LHCN-M2 (cell line): ENCODE measurements at regions not wholly inside any gene's neighbourhood (a gene's known extent, or its start where the extent isn't known, plus 50 kb on each side); places are given as distances from the start of the nearest gene placed in this dataset.

Experiments
- DNase-seq: peaks from one replicate; pipeline ENCODE4 v3.0.0-alpha.2; 2012; ENCODE audit warnings: low read depth

DNA sequence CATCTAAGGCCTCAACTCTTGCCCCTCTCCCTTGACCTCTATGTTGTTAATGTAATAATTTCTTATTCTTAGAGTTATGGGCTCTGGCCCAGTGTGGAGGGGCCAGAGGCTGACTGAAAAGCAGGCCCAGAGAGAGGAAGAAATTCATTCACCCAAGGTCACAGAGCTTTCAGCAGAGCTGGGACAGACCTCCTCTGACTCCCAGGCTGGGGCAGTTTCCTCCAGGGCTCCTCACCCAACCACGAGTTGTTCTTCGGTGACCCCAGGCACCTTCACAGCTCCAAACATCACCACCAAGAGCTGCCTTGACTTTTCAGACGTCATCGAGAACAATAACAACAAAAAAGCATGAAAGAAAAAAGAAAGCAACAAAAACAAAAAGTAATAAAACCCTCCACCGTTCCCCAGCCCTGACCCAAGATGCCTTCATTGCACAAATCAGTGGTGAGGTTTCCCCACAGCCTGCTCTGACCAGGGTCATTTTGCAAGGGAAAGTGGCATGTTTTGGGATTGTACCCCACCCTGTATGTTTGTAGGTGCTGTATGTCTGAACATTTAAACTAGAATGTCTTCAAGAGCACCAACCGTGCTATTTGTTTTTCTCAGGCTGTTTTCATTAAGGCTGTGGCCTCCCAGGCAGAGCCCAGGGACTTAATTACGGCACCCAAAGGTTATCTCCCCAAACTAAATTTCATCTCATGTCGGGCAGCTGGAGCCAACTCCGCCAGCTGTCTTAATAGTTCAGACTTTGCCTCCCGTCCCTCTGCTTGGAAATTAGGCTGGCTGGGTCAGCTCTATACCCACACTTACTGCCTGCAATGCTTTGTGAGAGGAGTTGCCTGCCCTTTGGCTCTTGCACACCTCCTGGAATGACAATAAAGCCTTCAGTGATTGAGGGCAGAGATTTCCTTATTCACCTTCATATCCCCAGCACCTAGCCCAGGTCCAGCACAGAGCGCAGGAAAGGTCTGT is 173.8 kb downstream of the RPLP1 start:
- DNase-seq, result no peak

DNA sequence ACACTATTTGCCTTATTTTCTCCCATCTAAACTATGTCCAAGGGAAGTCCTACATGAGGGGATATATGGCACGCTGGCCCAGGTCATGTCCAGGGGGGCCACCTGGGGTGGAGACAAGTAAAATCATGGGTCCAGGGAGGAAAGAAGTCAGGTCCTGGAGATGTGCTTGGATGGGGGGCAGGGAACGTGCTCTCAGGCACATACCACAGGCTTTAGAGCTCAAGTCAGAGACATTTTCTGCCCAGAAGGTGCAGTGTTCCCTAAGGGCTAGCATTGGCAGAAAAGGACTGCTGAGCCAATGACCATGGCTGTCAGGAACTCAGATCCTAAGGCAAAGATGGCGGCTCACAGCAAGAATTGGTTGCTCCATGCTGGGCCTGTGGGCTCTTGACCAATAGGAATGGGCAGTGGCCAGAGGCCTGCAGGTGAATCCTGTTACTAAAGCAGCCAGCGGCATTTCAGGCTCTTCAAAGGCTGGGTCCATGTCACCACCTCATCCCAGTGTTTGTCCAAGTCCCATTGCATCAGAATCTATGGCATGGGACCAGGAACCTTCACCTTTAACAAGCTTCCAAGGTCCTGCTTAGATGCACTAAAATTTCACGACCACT is 175.0 kb downstream of the RPLP1 start:
- DNase-seq, result no peak

DNA sequence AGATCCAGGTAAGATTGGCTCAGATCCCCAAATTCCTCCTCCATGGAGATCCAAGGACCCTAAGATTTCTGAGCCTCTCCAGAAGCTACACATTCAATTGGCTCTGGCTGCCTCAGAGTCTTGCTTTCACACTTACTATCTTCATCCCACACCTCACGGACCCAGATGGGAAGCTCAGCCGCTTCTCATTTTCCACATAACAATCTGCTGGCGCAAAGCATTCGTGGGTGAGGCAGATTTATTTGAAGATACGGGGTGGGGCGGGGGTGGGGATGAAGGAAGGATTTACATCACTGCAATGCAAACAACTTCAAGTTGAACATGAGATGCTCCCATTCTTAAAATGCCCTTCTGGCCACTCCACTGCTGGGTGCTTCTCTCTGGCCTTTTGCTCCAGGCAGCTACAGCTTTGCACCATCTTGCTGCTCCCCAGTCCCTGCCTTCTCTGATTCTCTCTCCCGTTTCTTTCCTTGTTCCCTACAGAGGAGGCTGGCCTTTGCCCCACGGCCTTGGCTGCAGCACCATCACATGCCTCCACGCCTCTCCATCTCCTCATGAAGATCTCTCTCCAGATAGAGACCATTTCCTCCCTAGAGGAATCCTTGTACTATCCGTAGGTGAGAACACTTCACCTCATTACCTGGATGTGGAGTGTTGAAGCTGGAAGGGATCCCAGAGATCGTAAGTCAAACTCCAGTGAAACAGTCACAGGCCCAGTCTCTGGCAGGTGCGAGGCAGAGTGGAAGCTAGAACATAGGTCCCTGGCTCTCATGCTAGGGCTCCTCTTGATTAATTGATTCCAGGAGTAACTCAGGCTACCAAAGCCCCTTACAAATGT is 175.9 kb downstream of the RPLP1 start:
- DNase-seq, result no peak

DNA sequence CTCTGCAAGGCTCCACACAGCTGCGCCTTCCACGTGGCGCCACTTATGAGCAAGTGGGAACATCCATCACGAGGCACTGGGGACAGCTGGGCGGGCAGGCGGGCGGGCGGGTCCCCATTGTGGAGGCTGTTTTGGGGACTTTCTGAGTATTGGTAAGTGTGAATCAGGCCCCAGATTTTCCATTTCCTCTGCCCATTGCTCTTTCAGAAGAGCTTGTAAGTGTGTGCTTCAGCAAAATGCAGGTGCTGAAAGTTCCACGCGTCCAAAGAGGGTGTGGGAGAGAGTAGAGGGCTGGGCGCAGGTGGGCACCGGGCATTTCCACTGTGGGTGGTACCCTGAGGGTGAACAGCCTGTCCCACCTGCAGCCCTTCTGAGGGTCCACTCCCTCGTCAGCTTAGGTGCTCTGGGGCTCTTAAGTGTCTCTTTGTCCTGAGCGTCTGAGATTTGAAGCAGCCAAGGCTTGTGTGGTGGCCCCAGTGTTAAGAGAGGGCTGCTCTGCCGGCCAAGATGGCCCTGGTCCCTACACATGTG is 177.1 kb downstream of the RPLP1 start:
- no peak for DNase-seq

DNA sequence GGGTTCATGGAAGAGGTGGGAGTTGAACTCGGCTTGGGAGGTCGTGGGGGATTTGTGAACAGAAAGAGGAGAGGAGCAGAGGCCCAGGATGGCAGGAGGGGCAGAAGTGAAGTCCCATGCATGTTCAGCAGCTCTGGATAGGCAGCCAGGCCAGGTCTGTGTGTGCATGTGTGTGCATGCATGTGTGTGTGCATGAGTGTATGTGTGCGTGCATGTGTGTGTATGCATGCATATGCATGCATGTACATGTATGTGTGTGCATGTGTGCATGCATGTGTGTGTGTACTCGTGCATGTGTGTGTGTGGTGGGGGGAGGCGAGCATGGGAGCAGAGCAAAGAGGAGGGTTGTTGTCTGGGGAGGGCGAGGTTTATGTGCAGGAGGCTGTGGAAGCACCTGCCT is 178.4 kb downstream of the RPLP1 start:
- no peak for DNase-seq

DNA sequence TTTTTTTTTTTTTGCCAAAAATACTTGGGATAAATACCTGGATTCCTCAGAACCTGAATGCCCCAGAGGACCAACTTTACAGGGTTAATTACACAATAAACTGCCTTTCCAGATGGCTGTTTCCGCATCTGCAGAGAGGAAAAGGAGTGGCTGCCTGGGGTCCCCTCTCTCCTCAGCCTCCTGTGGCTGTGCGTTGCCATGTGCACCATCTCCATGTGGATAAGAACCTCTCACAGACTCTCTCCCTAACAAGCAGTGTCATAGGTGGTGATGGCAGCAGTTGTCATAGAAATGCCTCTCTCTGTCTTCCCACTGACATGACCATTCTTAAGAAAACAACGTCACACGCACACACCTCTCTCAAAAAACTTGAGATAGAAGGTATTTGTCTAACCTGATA is 179.4 kb downstream of the RPLP1 start:
- no peak for DNase-seq

DNA sequence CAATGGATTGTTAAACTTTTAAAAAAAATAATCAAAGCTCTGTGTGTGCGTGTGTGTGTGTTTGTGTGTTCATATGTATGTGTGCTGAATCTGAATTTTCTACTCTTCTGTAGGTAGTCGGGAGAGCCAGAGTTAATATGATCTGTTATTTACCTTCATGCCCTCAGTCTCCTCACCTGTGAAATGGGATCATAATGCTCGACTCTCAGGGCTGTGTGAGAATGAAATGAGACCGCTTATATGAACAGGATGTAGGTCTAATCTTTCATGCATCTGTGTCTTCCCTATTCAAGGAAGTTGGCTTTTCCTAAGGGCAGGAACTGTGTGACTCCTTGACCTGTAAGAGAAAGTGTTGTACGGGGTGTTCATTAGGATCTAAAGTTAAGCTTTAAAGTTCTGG is 182.2 kb downstream of the RPLP1 start:
- DNase-seq, result no peak

DNA sequence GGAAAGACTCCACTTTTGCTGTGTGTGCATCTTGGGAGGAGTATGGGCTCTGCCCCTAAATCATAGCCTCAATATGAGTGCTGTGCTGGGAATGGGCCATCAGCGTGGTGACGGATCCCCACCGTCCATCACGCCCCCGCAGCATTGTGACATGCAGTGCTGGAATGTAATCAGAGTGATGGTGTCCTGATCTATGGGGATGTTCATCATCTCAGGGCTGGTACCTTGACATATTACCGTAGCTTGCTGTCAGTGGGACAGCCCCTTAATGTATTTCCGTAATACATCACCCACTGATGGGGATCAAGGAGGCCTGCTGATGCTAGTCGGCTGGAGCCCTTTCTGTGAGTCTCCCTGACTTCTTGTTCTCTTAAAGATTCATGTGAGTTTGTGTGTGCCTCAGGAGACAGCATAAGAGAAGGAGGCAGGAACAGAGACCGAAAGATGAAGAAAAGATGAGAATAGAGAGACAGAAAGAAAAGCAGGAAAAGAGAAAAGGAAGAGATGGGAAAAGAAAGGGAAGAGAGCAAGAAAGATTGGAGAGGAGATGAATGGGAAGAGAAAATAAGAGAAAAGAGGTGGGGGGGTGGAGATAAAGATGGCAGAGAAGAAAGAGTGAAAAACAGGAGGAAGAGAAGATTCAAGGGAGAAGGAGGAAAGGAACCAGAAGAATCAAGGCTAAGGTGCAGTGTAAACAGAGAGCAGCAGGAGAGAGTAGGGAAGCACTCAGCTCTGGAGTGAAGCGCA is 183.7 kb downstream of the RPLP1 start:
- no peak for DNase-seq

DNA sequence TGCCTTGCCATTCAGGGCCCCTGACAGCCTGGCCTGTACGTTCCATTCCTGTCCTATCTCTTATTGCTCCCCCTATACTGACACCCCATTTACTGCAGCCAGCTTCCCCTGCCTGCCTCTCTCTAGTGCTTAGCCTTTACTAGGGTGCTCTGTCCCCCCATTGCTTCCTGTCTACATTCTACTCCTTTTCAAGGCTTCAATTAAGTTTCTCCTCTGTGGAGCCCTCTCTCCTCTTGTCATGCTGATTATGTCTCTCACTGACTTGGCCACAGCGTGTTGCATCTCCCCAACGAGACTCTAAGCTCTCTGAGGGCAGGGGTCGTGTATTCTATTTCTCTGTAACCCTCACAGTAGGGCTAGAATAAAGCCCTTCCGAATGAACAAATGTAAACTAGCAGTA is 185.2 kb downstream of the RPLP1 start:
- no peak for DNase-seq

DNA sequence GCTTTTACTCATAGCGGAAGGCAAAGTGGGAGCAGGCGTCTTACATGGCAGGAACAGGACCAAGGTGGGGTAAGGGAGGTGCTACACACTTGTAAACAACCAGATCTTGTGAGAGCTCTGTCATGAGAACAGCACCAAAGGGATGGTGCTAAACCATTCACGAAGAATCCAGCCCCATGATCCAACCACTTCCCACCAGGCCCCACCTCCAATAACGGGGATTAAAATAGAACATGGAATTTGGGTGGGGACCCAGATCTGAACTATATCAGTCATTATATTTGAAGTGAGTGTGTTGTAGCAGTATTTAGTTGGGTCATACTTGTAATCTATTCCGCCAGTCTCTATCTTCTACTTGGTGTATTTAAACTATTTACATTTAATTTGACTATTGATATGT is 190.9 kb downstream of the RPLP1 start:
- DNase-seq, result no peak

DNA sequence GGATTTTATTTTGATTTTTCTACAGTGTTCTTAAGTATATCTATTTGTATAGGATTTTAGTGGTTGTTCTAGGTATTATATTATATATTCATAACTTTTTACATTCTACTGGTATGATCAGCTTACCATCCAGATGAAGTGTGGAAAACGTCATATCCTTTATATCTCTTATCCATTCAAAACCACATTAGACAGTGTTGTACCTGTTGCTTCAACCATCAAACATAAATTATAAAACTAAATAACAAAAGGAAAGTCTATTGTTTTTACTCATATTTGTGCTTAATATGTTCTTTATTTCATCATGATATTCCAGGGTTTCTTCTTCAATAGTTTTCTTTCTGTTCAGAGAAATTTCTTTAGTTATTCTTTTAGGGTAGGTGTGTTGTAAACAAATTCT is 191.4 kb downstream of the RPLP1 start:
- DNase-seq, result no peak

DNA sequence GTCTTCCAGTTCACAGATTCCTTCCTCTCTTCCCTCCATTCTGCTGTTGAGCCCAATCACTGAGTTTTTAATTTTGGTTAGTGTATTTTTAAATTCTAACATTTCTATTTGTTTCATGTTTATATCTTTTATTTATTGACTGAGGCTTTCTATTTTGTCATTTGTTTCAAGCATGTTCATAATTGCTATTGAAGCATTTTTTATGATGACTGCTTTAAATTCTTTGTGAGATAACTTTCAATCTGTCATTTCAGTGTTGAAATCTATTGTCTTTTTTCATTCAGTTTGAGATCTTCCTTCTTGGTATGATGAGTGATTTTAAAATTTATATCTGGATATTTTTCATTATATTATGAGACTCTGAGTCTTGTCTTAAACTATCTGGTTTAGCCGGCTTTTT is 192.3 kb downstream of the RPLP1 start:
- DNase-seq, result no peak

DNA sequence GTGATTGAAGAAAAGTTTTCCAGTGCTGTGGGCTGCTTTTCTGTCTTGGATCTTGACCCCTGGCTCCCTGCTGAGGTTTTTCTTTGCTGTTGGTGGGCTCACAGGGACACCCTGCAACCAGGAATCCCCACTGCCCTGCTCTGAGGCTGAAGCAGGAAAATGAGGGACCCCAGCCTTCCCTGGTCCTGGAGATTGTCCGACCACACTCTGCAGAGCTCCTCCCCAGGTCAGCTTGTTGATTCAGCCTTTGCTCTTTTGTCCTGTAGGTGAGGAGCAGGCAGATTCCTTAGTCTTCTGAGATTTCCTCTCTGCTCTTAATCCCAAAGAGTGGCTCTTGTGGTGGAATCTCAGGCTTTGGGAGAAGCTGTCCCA is 194.5 kb downstream of the RPLP1 start:
- no peak for DNase-seq

DNA sequence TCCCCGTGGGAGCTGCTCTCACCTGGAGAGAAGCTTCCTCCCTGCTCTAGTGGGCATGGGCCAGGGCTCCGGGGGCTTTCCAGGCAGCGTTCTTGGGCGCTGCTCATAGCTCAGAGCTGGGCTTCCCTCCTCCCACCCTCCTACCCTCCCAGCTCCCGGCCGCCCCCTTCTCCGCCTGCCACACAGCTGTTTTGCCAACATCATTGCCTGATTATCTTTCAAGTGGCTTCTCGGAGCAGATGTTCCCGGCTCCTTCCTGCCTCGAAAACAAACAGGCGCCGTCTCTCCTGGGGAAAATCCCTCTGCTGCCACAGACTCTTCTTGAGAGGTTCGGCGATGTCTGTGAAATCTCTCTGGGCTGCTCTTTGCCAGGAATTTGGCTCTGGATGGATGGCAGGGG is 195.6 kb downstream of the RPLP1 start:
- peak; percentile 2 for DNase-seq

DNA sequence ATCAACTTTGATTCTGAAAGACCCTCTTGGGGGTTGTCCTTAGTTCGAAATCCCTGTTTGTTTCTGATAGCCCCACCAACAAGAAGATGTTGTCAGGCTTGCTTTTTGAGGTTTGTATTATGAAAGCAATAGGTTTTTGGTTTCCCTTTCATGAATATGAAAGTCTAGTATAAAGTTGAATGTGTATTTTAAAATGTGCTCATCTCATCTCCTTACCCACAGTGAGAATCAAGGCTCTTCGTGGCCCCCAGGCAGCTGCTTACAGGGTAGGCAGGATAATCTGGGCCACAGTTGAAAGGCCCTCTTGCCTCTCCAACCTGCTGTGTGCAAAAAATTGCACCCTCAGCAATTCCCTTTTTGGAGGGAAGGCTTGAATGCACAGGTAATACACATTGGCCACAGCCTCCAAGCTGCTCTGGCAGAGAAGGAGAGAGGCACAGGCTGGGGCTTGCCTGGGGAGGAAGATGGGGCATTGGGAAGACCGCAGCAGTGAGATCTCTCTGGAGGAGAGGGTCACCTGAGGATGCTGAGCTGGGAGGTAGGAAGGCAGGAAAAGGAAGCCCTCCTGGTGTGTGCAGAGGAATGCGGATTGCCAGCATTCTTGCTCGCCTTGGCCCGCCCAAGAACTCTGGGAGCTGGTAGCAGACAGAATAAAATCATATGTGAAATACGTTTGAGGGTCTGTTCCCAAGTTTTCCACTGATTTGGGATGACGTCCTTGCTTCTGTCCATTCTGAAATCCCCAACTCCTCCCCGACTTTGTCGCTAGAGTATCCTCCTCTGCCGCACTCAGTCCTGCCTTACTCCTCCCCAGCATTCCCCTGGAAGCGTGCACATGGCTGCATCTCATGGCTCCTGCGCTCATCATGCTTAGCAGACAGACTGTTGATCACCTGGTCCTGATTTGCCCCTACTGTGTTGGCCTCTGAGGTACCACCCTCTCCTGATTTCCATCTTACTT is 196.4 kb downstream of the RPLP1 start:
- DNase-seq, result no peak

DNA sequence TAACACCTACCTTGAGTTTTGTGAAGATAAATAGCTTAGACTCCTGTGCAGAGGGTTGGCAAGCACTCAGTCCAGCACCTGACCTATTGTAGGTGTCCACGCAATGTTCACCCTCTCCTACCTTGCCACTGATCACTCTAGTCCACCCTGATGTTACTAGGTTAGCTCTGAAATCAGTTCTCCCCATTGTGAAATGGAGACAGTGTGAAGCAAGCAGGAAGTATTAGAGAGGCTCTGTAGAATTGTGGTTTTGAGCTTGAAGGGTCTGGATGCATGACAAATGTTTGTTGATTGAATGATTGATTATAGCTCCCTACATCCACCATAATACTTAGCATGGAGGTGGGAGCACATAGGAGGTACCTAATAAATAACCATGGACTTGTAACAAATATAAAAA is 199.7 kb downstream of the RPLP1 start:
- no peak for DNase-seq

DNA sequence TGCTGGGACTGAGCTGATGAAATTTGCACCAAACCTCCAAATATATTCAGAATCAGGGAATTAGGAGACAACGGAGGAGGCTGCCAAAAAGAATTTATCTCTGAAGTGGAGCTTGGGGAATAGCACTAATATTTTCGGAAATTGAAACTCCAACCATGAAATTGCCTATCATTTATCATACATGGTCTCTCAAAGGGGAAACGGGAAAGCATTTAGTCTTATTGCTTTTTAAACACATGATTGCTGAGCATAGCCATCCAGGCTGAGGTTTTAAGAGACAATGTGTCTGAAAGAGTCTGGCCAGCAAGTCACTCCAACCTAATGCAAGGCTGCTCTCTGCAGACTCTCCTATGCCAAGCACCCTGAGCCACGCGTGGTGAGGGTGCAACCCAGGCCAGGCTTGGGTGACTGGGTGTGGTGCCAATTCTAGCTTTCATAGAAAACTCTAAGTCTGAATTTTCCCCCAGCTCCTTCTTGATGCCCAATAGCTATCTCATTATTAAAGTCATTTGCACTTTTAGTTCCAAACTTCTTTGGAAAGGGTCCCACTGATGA is 200.2 kb downstream of the RPLP1 start:
- DNase-seq, result no peak

DNA sequence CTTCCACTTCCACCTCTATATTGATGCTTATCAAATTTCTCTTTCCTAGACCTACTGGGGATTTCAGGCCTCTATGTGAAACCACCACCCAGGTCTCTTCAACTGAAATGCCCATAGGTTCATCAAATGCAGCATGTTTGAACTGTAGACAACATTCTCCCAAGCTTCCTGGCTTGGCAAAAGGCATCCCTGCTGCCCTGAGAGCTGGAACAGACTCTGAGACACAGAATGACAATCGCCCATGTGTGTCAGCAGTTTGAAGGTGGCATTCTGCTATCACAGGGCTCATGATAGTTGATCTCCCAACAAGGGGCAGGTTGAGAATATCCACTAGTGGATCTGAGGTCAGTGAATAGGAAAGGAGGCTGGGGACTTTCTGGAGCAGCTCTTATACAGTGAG is 200.7 kb downstream of the RPLP1 start:
- DNase-seq, result no peak

DNA sequence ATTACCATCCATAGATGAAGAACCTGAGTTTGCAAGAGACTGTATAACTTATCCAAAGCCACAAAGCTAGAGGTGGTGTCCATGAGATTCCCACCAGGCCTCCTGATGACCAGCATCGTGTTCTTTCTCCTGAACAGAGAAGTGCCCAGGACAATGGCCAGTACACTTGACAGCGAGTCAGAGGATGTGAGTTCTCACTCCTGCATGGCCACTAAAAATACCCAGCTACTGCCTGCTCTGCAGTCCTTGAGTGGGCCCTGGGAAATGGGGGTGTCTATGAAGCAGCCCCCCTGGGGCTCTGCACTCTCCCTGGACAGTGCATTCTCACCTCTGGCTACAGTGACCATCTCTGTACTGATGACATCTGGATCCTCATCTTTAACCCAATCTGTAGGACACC is 201.2 kb downstream of the RPLP1 start:
- no peak for DNase-seq
